ENCODE measurements at regions not wholly inside any gene's neighbourhood (a gene's known extent, or its start where the extent isn't known, plus 50 kb on each side); places are given as distances from the start of the nearest gene placed in this dataset.

DNA sequence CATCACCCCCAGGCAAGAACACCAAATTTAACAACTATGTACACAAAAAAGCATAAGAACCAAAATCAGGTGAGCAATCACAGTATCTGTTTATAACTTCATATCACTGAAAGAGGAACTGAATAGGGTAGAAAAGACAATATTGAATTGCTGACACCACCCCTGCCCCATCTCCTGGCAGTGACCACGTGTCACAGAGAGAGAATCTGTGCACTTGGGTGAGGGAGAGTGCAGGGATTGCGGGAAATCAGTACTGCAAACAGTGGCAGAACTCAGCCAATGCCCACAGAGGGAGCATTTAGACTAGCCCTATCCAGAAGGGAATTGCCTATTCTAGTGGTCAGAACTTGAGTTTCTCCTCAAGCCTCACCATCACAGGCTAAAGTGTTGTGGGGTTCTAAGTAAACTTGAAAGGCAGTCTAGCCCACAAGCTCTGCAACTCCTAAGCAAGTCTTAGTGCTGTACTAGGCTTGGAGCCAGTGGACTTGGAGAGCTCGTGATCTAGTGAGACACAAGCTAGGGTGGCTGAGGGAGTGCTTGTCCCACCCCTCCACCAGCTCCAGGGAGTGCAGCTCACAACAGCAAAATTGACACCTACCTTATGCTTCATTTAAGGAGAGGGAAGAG lies 82.8 kb upstream of the PTH start:
- TF ChIP-seq NANOG (IDR thresholded peaks at IDR 0.05; ENCODE audit: borderline replicate concordance) (no peak), ZNF114 (CRISPR knock-in tag; IDR thresholded peaks at IDR 0.05) (no peak), POLR2AphosphoS5 (IDR thresholded peaks at IDR 0.05; ENCODE audit: low read depth) (no peak), STAT1 (IDR thresholded peaks at IDR 0.05; ENCODE audit: unreplicated experiment) (no peak), CREB1 (CRISPR knock-in tag; IDR thresholded peaks at IDR 0.05; ENCODE audit: low read depth) (no peak), EZH2phosphoT487 (IDR thresholded peaks at IDR 0.05; ENCODE audit: unreplicated experiment) (no peak), ZNF331 (CRISPR knock-in tag; IDR thresholded peaks at IDR 0.05; ENCODE audit: low read depth) (no peak), JUNB (IDR thresholded peaks at IDR 0.05; ENCODE audit: unreplicated experiment) (no peak), EZH2 (IDR thresholded peaks at IDR 0.05; ENCODE audit: low read depth, unreplicated experiment) (no peak), CTCF (conservative IDR thresholded peaks at IDR 0.05; ENCODE audit: low read depth in 2 of 2) (no peak)
- TF ChIP-seq, protein P1, sequence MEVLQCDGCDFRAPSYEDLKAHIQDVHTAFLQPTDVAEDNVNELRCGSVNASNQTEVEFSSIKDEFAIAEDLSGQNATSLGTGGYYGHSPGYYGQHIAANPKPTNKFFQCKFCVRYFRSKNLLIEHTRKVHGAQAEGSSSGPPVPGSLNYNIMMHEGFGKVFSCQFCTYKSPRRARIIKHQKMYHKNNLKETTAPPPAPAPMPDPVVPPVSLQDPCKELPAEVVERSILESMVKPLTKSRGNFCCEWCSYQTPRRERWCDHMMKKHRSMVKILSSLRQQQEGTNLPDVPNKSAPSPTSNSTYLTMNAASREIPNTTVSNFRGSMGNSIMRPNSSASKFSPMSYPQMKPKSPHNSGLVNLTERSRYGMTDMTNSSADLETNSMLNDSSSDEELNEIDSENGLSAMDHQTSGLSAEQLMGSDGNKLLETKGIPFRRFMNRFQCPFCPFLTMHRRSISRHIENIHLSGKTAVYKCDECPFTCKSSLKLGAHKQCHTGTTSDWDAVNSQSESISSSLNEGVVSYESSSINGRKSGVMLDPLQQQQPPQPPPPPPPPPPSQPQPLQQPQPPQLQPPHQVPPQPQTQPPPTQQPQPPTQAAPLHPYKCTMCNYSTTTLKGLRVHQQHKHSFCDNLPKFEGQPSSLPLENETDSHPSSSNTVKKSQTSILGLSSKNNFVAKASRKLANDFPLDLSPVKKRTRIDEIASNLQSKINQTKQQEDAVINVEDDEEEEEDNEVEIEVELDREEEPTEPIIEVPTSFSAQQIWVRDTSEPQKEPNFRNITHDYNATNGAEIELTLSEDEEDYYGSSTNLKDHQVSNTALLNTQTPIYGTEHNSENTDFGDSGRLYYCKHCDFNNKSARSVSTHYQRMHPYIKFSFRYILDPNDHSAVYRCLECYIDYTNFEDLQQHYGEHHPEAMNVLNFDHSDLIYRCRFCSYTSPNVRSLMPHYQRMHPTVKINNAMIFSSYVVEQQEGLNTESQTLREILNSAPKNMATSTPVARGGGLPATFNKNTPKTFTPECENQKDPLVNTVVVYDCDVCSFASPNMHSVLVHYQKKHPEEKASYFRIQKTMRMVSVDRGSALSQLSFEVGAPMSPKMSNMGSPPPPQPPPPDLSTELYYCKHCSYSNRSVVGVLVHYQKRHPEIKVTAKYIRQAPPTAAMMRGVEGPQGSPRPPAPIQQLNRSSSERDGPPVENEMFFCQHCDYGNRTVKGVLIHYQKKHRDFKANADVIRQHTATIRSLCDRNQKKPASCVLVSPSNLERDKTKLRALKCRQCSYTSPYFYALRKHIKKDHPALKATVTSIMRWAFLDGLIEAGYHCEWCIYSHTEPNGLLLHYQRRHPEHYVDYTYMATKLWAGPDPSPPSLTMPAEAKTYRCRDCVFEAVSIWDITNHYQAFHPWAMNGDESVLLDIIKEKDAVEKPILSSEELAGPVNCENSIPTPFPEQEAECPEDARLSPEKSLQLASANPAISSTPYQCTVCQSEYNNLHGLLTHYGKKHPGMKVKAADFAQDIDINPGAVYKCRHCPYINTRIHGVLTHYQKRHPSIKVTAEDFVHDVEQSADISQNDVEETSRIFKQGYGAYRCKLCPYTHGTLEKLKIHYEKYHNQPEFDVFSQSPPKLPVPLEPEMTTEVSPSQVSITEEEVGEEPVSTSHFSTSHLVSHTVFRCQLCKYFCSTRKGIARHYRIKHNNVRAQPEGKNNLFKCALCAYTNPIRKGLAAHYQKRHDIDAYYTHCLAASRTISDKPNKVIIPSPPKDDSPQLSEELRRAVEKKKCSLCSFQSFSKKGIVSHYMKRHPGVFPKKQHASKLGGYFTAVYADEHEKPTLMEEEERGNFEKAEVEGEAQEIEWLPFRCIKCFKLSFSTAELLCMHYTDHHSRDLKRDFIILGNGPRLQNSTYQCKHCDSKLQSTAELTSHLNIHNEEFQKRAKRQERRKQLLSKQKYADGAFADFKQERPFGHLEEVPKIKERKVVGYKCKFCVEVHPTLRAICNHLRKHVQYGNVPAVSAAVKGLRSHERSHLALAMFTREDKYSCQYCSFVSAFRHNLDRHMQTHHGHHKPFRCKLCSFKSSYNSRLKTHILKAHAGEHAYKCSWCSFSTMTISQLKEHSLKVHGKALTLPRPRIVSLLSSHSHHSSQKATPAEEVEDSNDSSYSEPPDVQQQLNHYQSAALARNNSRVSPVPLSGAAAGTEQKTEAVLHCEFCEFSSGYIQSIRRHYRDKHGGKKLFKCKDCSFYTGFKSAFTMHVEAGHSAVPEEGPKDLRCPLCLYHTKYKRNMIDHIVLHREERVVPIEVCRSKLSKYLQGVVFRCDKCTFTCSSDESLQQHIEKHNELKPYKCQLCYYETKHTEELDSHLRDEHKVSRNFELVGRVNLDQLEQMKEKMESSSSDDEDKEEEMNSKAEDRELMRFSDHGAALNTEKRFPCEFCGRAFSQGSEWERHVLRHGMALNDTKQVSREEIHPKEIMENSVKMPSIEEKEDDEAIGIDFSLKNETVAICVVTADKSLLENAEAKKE (CRISPR knock-in tag; IDR thresholded peaks at IDR 0.05), result no peak
- TF ChIP-seq, protein P2, sequence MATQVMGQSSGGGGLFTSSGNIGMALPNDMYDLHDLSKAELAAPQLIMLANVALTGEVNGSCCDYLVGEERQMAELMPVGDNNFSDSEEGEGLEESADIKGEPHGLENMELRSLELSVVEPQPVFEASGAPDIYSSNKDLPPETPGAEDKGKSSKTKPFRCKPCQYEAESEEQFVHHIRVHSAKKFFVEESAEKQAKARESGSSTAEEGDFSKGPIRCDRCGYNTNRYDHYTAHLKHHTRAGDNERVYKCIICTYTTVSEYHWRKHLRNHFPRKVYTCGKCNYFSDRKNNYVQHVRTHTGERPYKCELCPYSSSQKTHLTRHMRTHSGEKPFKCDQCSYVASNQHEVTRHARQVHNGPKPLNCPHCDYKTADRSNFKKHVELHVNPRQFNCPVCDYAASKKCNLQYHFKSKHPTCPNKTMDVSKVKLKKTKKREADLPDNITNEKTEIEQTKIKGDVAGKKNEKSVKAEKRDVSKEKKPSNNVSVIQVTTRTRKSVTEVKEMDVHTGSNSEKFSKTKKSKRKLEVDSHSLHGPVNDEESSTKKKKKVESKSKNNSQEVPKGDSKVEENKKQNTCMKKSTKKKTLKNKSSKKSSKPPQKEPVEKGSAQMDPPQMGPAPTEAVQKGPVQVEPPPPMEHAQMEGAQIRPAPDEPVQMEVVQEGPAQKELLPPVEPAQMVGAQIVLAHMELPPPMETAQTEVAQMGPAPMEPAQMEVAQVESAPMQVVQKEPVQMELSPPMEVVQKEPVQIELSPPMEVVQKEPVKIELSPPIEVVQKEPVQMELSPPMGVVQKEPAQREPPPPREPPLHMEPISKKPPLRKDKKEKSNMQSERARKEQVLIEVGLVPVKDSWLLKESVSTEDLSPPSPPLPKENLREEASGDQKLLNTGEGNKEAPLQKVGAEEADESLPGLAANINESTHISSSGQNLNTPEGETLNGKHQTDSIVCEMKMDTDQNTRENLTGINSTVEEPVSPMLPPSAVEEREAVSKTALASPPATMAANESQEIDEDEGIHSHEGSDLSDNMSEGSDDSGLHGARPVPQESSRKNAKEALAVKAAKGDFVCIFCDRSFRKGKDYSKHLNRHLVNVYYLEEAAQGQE (IDR thresholded peaks at IDR 0.05; ENCODE audit: unreplicated experiment), result no peak
- TF ChIP-seq, protein P3, sequence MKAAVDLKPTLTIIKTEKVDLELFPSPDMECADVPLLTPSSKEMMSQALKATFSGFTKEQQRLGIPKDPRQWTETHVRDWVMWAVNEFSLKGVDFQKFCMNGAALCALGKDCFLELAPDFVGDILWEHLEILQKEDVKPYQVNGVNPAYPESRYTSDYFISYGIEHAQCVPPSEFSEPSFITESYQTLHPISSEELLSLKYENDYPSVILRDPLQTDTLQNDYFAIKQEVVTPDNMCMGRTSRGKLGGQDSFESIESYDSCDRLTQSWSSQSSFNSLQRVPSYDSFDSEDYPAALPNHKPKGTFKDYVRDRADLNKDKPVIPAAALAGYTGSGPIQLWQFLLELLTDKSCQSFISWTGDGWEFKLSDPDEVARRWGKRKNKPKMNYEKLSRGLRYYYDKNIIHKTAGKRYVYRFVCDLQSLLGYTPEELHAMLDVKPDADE (IDR thresholded peaks at IDR 0.05), result no peak

More for the DNA sequence above, 82.8 kb upstream of the PTH start:
- Histone ChIP-seq H3K27ac (ENCODE audit: low read depth) (no peak overlapping the region), H3K4me2 (no peak overlapping the region), H3K9me2 (ENCODE audit: insufficient read depth) (no peaks in the 10 kb centered on the region), H3F3A (replicated peaks; ENCODE audit: low read depth) (no peaks in the 10 kb centered on the region), H3K4me3 (no peak overlapping the region), H3K27me3 (ENCODE audit: insufficient read depth) (no peaks in the 10 kb centered on the region), H2AFZ (no peak overlapping the region), H3K79me2 (replicated peaks; ENCODE audit: insufficient read depth) (no peaks in the 10 kb centered on the region), H3K36me3 (ENCODE audit: insufficient read depth) (peaks cover 8% of the 10 kb centered on the region), H3K4me1 (ENCODE audit: insufficient read depth) (no peaks in the 10 kb centered on the region), H4K20me1 (replicated peaks; ENCODE audit: insufficient read depth) (no peaks in the 10 kb centered on the region)
- DNase-seq (ENCODE audit: low spot score), result no peak
- Mint-ChIP-seq H3K9me3 (peaks cover 34% of the 10 kb centered on the region), H3K27ac (no peak overlapping the region), H3K27me3 (ENCODE audit: insufficient read depth, low read depth, poor library complexity) (peaks cover 2% of the 10 kb centered on the region), H3K4me3 (no peak overlapping the region), H3K36me3 (ENCODE audit: low read depth) (peaks cover 16% of the 10 kb centered on the region), H3K4me1 (no peaks in the 10 kb centered on the region)
- ATAC-seq, result no peak
